ENCODE measurements at regions not wholly inside any gene's neighbourhood (a gene's known extent, or its start where the extent isn't known, plus 50 kb on each side); places are given as distances from the start of the nearest gene placed in this dataset.

DNA sequence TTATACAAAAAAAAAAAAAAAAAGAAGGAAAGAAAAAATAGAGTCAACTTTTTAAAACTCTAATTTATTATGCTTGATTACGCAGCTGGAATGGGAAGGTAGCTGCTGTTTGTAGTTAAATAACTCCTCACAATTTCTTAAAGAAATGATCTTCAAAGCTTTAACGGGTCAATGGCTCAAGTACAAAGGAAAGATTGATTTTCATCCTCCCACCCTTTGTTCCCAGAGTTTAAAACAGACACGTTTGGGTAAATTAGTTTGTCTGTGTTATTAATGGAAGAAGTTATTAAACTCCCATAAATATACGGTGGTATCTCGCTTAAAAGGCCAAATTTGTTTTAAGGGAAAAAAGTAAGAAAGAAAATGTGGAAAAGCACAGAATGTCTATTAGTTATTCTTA is 179.3 kb downstream of the EMX2 start:
- no peak overlapping the region for H3K4me3 ChIP-seq (ENCODE audit: low read length)
- TF ChIP-seq, protein P1, sequence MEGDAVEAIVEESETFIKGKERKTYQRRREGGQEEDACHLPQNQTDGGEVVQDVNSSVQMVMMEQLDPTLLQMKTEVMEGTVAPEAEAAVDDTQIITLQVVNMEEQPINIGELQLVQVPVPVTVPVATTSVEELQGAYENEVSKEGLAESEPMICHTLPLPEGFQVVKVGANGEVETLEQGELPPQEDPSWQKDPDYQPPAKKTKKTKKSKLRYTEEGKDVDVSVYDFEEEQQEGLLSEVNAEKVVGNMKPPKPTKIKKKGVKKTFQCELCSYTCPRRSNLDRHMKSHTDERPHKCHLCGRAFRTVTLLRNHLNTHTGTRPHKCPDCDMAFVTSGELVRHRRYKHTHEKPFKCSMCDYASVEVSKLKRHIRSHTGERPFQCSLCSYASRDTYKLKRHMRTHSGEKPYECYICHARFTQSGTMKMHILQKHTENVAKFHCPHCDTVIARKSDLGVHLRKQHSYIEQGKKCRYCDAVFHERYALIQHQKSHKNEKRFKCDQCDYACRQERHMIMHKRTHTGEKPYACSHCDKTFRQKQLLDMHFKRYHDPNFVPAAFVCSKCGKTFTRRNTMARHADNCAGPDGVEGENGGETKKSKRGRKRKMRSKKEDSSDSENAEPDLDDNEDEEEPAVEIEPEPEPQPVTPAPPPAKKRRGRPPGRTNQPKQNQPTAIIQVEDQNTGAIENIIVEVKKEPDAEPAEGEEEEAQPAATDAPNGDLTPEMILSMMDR (conservative IDR thresholded peaks at IDR 0.05; ENCODE audit: low read depth, low read length) = no peak
- no peak for DNase-seq (ENCODE audit: low read depth)

DNA sequence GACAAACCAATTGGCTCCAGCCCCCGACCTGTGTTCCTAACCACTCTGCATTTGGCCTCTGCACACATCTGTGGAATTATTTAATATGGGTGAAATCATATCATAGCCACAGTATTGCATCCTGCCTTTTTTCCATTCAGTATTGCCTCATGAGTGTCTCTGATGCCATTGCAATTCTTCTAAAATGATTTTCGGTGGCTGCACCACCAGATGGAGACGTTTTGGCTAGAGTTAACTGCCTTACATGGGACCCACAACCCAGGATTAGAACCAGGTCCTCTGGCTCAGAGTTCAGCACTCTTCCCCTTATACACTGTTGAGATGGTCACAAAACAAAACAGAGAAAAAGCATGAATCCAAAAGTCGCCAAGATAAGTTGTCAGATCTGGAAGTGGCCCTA is 180.8 kb downstream of the EMX2 start:
- H3K4me3 ChIP-seq (ENCODE audit: low read length) = no peak overlapping the region
- TF ChIP-seq, protein P1 (conservative IDR thresholded peaks at IDR 0.05; ENCODE audit: low read depth, low read length) = no peak
- DNase-seq (ENCODE audit: low read depth) = no peak

- TF ChIP-seq, protein P1 (conservative IDR thresholded peaks at IDR 0.05; ENCODE audit: low read depth, low read length) = no peak
- no peak for DNase-seq (ENCODE audit: low read depth)
- H3K4me3 ChIP-seq (ENCODE audit: low read length) = no peak overlapping the region
Observed at GRCh38 chr10:117725993-117726392, 183.4 kb downstream of the EMX2 start.

DNA sequence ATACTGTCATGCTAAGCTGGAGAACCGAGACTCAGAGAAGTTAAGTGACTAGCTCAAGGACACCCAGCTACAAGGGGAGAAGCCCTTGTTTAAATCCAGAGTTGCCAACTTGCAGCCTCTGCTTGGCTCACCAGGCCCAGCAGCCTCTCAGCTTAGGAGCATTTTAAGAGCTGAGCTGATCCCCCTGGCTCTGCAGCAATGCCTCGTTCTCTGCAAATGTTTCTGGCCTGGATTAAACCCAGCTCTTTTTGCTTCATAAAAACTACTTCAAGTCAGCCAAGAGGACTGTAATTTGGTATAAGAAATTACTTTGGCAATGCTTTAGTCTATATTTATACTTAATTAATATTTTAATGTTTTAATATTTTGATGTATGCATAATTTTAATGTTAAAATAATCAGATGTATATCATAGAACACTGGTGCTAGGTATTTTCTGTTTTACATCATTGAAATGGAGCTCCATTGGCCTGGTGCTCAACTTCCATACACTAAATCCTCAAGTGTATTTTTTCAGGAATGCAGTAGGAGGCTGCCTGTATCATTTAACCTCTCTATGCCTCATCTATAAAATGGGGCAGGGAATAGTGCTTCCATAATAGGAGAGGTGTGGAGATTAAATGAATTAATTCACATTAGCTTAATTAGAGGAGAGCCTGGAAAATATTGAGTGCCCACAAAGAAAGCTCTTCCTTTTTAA is 184.2 kb downstream of the EMX2 start:
- TF ChIP-seq, protein P1 (conservative IDR thresholded peaks at IDR 0.05; ENCODE audit: low read depth, low read length) = no peak
- no peak overlapping the region for H3K4me3 ChIP-seq (ENCODE audit: low read length)
- no peak for DNase-seq (ENCODE audit: low read depth)

GRCh38 chr10:117727421-117727820 is 184.9 kb downstream of the EMX2 start:
- TF ChIP-seq, protein P1 (conservative IDR thresholded peaks at IDR 0.05; ENCODE audit: low read depth, low read length) = no peak
- DNase-seq (ENCODE audit: low read depth) = no peak
- no peak overlapping the region for H3K4me3 ChIP-seq (ENCODE audit: low read length)

GRCh38 chr10:117728087-117728486 is 185.5 kb downstream of the EMX2 start:
- no peak for DNase-seq (ENCODE audit: low read depth)
- TF ChIP-seq, protein P1 (conservative IDR thresholded peaks at IDR 0.05; ENCODE audit: low read depth, low read length) = no peak
- H3K4me3 ChIP-seq (ENCODE audit: low read length) = no peak overlapping the region

GRCh38 chr10:117729156-117729555 is 186.6 kb downstream of the EMX2 start:
- no peak for DNase-seq (ENCODE audit: low read depth)
- no peak overlapping the region for H3K4me3 ChIP-seq (ENCODE audit: low read length)
- TF ChIP-seq, protein P1 (conservative IDR thresholded peaks at IDR 0.05; ENCODE audit: low read depth, low read length) = no peak

Measured in retinal pigment epithelial cell (primary cell).